WERI-Rb-1 (cell line): ENCODE measurements at regions not wholly inside any gene's neighbourhood (a gene's known extent, or its start where the extent isn't known, plus 50 kb on each side); places are given as distances from the start of the nearest gene placed in this dataset.
A peak's percentile ranks its signal among the peaks of the same experiment; 100 is the strongest.

Experiments used
- DNase-seq: peaks from one replicate; pipeline ENCODE4 v3.0.0-alpha.2; 2020
- H3K27ac ChIP-seq: fragments of 250-450 bp; sonication (Bioruptor Pico); 2 replicates; pipeline ENCODE4 v1.5.1; 2020; ENCODE audit warnings: mild to moderate bottlenecking, moderate library complexity
- H3K27me3 ChIP-seq: fragments of 250-450 bp; sonication (Bioruptor Pico); 2 replicates; pipeline ENCODE4 v1.5.1; 2021; ENCODE audit warnings: mild to moderate bottlenecking, low read depth, moderate library complexity; ENCODE audit not compliant: insufficient read depth, severe bottlenecking
- H3K36me3 ChIP-seq: fragments of 250-450 bp; sonication (Bioruptor Pico); 2 replicates; pipeline ENCODE4 v1.5.1; 2020; ENCODE audit warnings: mild to moderate bottlenecking, moderate library complexity
- H3K4me3 ChIP-seq: 2 replicates; pipeline ENCODE4 v1.5.1; 2011; ENCODE audit warnings: low read depth, mild to moderate bottlenecking, control low read depth, low read length
- H3K9me3 ChIP-seq: fragments of 250-450 bp; sonication (Bioruptor Pico); 2 replicates; pipeline ENCODE4 v1.5.1; 2021; ENCODE audit warnings: mild to moderate bottlenecking, moderate library complexity; ENCODE audit not compliant: severe bottlenecking
- TF ChIP-seq, protein P1 (sequence below): IDR thresholded peaks from 2 replicates; pipeline ENCODE4 v1.5.1; 2011; ENCODE audit warnings: low read depth, mild to moderate bottlenecking, control low read depth, inconsistent platforms, low read length

DNA sequence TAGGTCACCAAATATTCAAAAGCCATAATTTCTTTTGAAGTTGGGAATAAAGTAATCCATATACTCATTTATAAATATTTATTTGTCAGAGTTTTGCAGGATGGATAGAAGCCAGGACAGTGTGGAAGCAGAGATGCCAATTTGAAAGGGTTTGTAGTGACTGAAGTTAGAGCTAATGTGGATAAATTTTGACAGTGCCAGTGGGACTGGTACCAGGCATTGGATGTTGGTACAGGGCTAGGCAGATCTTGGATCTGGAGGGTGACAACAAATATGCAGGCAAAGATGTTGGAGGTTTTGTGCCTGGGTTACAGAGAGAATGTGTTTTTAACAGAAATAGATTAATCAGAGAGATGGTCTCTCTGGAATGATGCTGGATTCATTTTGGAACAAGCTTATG is 135.6 kb downstream of the DMRTA1 start:
- DNase-seq: no peak
- Histone ChIP-seq H3K4me3 (no peak overlapping the region), H3K27me3 (no peaks in the 10 kb centered on the region), H3K9me3 (no peaks in the 10 kb centered on the region), H3K27ac (no peak overlapping the region), H3K36me3 (no peaks in the 10 kb centered on the region)
- TF ChIP-seq, protein P1, sequence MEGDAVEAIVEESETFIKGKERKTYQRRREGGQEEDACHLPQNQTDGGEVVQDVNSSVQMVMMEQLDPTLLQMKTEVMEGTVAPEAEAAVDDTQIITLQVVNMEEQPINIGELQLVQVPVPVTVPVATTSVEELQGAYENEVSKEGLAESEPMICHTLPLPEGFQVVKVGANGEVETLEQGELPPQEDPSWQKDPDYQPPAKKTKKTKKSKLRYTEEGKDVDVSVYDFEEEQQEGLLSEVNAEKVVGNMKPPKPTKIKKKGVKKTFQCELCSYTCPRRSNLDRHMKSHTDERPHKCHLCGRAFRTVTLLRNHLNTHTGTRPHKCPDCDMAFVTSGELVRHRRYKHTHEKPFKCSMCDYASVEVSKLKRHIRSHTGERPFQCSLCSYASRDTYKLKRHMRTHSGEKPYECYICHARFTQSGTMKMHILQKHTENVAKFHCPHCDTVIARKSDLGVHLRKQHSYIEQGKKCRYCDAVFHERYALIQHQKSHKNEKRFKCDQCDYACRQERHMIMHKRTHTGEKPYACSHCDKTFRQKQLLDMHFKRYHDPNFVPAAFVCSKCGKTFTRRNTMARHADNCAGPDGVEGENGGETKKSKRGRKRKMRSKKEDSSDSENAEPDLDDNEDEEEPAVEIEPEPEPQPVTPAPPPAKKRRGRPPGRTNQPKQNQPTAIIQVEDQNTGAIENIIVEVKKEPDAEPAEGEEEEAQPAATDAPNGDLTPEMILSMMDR: no peak

GRCh38 chr9:22588918-22589317 is 142.3 kb downstream of the DMRTA1 start:
- Histone ChIP-seq H3K9me3 (no peaks in the 10 kb centered on the region), H3K27ac (no peak overlapping the region), H3K36me3 (no peaks in the 10 kb centered on the region), H3K27me3 (no peaks in the 10 kb centered on the region), H3K4me3 (no peak overlapping the region)
- DNase-seq: no peak
- TF ChIP-seq, protein P1: no peak

DNA sequence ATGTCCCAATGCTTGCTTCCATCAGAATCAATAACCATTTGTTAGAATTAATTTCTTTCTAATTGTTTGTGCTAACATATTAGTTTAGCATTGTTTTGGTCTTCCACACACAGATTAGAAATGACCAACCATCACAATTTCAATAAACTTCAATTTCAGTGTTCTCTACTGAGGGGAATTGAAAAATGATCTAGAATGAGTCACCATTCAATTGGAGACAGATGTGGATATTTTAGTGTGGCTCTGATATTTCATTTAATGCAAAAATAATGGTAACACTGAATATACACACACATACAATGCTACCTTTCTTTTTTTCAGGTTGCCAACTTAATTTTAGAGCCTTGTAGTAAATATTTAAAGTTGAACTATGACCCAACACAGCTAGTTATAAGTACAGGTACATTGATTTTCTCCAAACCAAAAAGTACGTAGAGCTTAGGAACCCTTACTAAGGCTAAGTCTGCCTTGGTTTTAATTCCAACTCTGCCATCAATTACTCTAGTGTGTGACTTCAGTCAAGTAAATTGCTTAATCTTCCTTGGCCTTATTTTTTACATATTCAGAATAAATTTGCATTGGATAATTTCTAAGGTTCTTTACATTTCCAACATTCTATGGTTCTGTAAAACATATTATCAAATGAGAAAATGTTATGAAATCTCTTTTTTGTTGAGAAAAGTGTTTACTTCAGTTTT is 143.9 kb downstream of the DMRTA1 start:
- DNase-seq: no peak
- TF ChIP-seq, protein P1: no peak
- H3K27me3 ChIP-seq: no peaks in the 10 kb centered on the region

GRCh38 chr9:22595805-22596204 is 149.2 kb downstream of the DMRTA1 start:
- H3K9me3 ChIP-seq: no peaks in the 10 kb centered on the region
- no peak for DNase-seq
- TF ChIP-seq, protein P1: no peak

More for the DNA sequence above, 143.9 kb downstream of the DMRTA1 start:
- H3K27ac ChIP-seq: no peak overlapping the region
- H3K36me3 ChIP-seq: no peaks in the 10 kb centered on the region
- no peaks in the 10 kb centered on the region for H3K9me3 ChIP-seq
- no peak overlapping the region for H3K4me3 ChIP-seq

GRCh38 chr9:22617156-22617555 is 170.5 kb downstream of the DMRTA1 start:
- DNase-seq: no peak
- no peak overlapping the region for H3K4me3 ChIP-seq
- H3K27me3 ChIP-seq: no peaks in the 10 kb centered on the region
- H3K27ac ChIP-seq: no peak overlapping the region
- no peaks in the 10 kb centered on the region for H3K9me3 ChIP-seq
- TF ChIP-seq, protein P1: no peak
- no peaks in the 10 kb centered on the region for H3K36me3 ChIP-seq

More at GRCh38 chr9:22595805-22596204, 149.2 kb downstream of the DMRTA1 start:
- H3K36me3 ChIP-seq: no peaks in the 10 kb centered on the region
- no peak overlapping the region for H3K4me3 ChIP-seq
- no peaks in the 10 kb centered on the region for H3K27me3 ChIP-seq
- H3K27ac ChIP-seq: no peak overlapping the region

- H3K27ac ChIP-seq: no peak overlapping the region
- H3K9me3 ChIP-seq: no peaks in the 10 kb centered on the region
- no peak overlapping the region for H3K4me3 ChIP-seq
- no peaks in the 10 kb centered on the region for H3K36me3 ChIP-seq
- TF ChIP-seq, protein P1: no peak
- H3K27me3 ChIP-seq: no peaks in the 10 kb centered on the region
- peak; percentile 35 for DNase-seq
Measured at GRCh38 chr9:22622815-22623214, 176.2 kb downstream of the DMRTA1 start.
